ENCODE measurements at regions not wholly inside any gene's neighbourhood (a gene's known extent, or its start where the extent isn't known, plus 50 kb on each side); places are given as distances from the start of the nearest gene placed in this dataset.

DNA sequence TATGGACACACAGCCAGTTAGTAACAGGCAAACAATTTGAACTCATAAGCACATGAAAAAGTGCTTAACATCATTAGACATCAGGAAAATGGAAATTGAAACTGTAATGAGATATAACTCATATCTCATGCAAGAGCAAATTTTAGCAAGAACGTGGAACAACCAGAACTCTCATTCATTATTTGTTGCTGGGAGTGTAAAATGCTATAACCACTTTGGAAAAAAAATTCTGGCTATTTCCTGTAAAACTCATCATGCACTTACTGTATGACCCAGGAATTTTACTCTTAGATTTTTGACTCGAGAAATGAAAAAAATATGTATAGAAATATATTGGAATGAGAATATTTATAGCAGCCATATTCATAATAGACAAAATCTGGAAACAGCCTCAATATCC lies 205.7 kb upstream of the PUM3 start:
- TF ChIP-seq, protein P1, sequence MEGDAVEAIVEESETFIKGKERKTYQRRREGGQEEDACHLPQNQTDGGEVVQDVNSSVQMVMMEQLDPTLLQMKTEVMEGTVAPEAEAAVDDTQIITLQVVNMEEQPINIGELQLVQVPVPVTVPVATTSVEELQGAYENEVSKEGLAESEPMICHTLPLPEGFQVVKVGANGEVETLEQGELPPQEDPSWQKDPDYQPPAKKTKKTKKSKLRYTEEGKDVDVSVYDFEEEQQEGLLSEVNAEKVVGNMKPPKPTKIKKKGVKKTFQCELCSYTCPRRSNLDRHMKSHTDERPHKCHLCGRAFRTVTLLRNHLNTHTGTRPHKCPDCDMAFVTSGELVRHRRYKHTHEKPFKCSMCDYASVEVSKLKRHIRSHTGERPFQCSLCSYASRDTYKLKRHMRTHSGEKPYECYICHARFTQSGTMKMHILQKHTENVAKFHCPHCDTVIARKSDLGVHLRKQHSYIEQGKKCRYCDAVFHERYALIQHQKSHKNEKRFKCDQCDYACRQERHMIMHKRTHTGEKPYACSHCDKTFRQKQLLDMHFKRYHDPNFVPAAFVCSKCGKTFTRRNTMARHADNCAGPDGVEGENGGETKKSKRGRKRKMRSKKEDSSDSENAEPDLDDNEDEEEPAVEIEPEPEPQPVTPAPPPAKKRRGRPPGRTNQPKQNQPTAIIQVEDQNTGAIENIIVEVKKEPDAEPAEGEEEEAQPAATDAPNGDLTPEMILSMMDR (conservative IDR thresholded peaks at IDR 0.05; ENCODE audit: low read length), result no peak
- TF ChIP-seq EZH2phosphoT487 (IDR thresholded peaks at IDR 0.05; ENCODE audit: borderline replicate concordance), result no peak

Data from Loucy (cell line).